Endothelial cell of hepatic sinusoid (primary cell): ENCODE measurements at regions not wholly inside any gene's neighbourhood (a gene's known extent, or its start where the extent isn't known, plus 50 kb on each side); places are given as distances from the start of the nearest gene placed in this dataset.
"Not testable (repeated sequence)": the region's sequence is repeated elsewhere in the genome, so short reads cannot be mapped to it uniquely, and the experiment has no call there.

Source experiments
- in situ Hi-C: cut with HindIII; loops from 2 replicates; pipeline ENCODE4 v1.10.0; 2017; ENCODE audit warnings: low sequenced_read_pairs

DNA sequence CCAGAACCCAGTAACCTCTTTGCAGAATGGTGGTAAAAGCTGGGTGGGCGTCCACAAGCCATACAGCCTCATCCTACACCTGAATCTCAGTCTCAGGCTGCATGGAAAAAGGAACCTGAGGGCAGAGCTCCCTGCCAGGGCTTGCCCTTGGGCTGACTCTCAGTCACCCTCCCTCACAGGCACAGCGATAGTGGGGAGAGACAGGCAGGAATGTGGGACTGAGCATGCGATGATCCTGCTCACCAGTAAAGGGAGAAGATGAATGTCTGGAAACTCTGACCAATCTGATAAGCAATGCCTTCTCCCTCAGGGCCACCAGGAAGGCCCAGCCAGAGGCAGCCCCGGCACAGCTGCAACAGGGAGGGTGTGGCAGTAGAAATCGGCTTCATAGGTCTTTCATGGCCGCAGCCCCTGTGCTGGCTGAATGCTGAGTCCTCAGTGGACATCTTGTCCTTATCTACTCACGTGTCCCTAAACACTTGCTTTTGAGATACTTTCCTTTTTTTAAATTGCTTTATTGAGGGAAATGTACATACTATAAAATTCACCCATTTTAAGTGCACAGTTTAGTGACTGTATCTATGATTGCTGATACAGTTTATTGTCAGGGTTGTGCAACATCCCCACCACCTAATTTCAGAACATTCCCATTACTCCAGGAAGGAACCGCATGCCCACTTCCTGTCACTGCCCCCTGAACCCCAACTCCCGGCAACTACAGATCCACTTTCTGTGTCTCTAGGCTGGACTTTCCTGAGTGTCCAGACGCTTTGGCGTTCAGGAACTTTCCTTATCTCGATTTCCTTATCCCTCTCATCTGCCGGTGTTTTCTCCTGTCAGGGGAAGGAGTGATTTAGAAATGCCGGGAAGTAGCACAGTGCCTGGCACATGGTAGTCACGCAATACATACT is 258.1 kb downstream of the PCNX1 start:
- in situ Hi-C loops: no loop called here

- in situ Hi-C loops: no loop called here
Measured at GRCh38 chr14:71166180-71166837, 259.1 kb downstream of the PCNX1 start.

GRCh38 chr14:71167325-71167950 is 260.2 kb downstream of the PCNX1 start:
- in situ Hi-C loops: not testable (repeated sequence)

- in situ Hi-C loops: not testable (repeated sequence)
Measured at GRCh38 chr14:71168161-71168560, 260.9 kb downstream of the PCNX1 start.

DNA sequence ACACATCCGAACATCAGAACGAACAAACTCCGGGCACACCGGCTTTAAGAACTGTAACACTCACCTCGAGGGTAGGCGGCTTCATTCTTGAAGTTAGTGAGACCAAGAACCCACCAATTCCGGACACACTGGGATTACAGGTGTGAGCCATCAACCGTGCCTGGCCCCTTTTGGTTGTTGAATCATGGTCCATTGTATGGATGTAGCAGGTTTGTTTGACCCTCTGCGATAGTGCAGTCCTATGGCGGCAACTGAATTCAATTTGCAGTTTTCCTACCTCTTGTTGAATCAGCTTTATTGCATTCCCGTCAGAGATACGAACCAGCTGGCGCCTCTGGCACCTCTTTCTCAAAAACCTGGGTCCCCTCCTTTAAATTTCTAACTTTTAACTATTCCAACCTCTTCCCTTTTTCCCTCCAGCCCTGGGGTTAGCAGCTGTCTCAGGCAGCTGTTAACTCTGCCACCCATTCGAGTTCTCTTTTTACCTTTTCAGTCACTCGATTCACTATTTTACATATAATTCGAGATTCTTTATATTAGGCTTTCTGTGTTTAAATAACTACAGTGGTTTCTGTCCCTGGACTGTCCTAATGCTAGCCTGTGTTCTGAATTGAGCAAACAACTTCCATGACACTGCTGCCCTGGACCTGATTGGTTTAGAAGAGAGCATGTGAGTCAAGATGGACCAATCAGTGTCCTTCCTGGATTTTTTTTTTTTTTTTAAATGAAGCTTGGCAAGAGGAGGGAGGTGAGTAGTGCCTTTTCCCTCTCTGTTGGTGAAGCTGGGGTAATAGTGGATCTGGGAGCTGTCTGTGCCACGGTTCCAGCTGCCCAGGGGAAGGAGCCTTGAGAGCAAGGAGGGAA is 261.5 kb downstream of the PCNX1 start:
- in situ Hi-C loops: no loop called here

DNA sequence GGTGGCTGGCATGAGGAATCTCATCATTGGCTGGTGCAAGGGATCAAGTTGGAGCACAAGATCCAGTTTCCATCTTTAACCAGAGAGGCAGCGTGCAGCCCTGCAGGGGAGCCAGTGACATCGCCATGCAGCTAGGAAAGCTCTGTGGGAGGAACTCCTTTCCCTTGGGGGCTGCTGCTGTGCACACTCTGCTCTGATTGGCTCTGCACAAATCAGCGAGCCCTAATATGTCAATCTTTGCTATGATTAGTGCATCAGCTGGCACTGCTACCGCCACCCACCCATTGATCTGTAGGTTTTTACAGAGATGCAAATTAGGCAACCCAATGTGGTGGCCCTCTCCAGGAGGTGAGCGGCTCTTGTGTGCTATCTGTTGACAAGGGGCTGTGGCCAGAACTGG is 262.6 kb downstream of the PCNX1 start:
- in situ Hi-C loops: no loop called here

GRCh38 chr14:71175491-71175890 is 268.2 kb downstream of the PCNX1 start:
- in situ Hi-C loops: no loop called here

- in situ Hi-C loops: no loop called here
Measured at GRCh38 chr14:71179066-71179465, 271.8 kb downstream of the PCNX1 start.

- in situ Hi-C loops: no loop called here
Measured at GRCh38 chr14:71180397-71180796, 273.1 kb downstream of the PCNX1 start.

- in situ Hi-C loops: no loop called here
Measured at GRCh38 chr14:71181215-71182003, 274.1 kb downstream of the PCNX1 start.

DNA sequence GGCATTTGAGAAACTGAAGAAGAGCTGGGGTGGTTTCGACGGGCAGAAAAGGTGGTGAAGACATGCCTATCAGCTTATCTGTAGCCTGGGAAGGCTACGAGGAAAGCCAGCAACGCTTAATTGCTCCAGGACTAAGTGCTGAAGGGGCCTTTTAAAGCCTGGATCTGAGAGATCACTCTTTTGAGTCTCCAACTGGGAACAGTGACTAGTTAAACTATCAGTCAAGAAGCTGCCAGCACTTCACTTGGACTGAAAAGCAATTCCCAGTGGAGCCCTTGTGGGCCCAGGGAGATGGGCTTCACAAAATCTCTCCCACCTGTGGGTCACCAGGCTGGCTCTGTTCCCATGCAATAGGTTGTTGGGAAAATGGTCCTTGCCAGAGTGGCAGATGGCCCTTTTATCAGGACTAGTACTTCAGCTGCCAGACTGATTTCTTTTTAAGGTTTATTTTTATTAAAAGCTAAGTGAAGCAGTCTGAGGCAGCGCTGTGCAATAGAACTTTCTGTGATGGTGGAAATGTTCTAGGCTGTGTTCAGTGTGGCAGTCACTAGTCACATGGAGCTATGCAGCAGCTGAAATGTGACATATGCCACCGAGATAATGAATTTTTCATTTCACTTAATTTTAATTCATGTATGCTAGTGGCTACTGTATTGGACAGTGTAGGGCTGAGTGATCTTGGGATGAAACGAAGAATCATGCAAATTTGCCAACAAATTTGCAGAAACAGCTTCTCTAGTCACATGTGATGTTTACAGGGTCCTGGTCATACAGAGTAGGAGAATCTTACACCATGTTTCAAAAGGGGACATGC is 276.8 kb downstream of the PCNX1 start:
- in situ Hi-C loops: no loop called here

DNA sequence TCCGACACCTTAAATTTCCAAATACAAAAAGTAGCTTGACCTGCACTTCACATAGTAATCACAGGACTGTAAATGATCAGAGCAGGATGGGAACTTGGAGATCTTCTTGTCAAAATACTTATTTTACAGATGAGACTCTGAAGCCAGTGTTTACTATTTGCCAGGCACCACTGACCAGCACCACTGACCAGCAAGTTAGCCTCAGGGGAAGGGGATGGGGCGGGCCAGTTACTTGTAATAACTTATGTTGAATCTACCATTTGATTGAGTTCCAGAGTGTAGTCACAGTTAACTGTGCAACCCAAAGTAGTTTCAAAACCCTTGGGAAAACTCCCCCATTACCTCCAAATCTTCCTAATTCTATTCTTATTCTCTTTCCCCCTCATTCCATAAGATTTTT is 278.4 kb downstream of the PCNX1 start:
- in situ Hi-C loops: no loop called here

GRCh38 chr14:71187633-71188356 is 280.5 kb downstream of the PCNX1 start:
- in situ Hi-C loops: no loop called here

GRCh38 chr14:71190770-71191374 is 283.6 kb downstream of the PCNX1 start:
- in situ Hi-C loops: no loop called here

- in situ Hi-C loops: no loop called here
Measured at GRCh38 chr14:71193663-71194062, 286.4 kb downstream of the PCNX1 start.

DNA sequence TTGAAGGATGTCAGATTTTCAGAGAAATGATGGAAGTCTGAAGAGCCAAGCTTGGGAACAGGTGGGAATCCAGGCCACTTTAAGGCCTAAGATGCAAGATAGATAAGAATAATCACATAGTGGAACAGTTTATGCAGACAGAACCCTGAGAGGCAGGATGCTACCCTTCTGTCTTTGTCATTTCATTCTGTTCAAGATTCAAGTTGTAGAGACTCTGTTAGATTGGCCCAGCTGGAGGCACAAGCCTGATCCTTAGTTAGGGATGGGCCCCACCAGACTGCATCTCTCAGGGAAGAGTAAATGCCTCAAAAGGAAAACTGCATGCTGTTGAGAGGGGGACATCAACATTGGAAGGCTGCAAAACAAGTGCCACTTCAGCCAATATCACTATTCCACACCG is 287.0 kb downstream of the PCNX1 start:
- in situ Hi-C loops: no loop called here

GRCh38 chr14:71196921-71197320 is 289.7 kb downstream of the PCNX1 start:
- in situ Hi-C loops: loop anchor here (5.0 kb wide), 1 partner anchor 40 kb away; no protein-coding TSS in a partner anchor

- in situ Hi-C loops: loop anchor here (5.0 kb wide), 1 partner anchor 39 kb away; no protein-coding TSS in a partner anchor
Measured at GRCh38 chr14:71198687-71199086, 291.4 kb downstream of the PCNX1 start.
